GM19324 (cell line): ENCODE measurements at regions not wholly inside any gene's neighbourhood (a gene's known extent, or its start where the extent isn't known, plus 50 kb on each side); places are given as distances from the start of the nearest gene placed in this dataset.
"Not testable (repeated sequence)": the region's sequence is repeated elsewhere in the genome, so short reads cannot be mapped to it uniquely, and the experiment has no call there.

ENCODE experiments used
- ATAC-seq: cut with Tn5 transposase; IDR thresholded peaks from one replicate; pipeline ENCODE4 v1.9.1; 2021; ENCODE audit warnings: mild to moderate bottlenecking, moderate library complexity; ENCODE audit not compliant: unreplicated experiment, low FRiP score

- no peak for ATAC-seq
Measured at GRCh38 chr5:152456815-152457443, 51.9 kb upstream of the NMUR2 start.

DNA sequence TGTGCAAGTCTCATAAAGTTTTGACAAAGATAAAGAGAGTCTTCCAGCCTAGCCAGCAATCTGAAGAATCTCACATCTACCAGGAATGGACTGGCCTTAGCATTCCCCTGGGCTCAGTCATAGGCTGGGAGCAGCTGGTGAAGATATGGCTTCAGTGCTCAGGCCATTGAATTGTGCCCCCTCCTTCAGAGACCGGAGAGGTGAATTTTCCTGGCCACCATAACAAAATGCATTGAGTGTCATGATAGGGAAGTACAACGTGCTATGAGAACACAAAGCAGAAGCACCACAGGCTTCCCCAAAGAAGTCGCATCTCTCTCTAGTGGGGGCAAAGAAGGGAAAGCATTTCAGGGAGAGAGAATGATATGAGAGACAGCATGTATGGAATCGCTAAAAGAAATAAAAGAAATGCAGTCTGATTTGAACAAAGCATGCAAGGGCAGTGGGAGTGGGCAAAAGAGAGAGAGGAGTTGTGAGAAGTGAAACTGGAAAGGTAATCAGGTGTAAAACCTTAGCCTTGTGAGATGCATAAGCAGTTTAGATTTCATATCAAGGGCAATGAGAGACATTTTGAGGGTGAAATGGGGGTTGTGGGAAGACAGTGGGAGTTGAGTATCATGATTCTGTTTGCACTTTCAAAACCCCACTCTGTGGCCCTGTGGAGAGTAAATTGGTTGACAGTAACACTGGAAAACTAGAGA, 57.1 kb upstream of the NMUR2 start:
- peak; percentile 86 for ATAC-seq

- no peak for ATAC-seq
Measured at GRCh38 chr5:152464048-152464447, 59.0 kb upstream of the NMUR2 start.

- no peak for ATAC-seq
Measured at GRCh38 chr5:152465140-152465539, 60.1 kb upstream of the NMUR2 start.

DNA sequence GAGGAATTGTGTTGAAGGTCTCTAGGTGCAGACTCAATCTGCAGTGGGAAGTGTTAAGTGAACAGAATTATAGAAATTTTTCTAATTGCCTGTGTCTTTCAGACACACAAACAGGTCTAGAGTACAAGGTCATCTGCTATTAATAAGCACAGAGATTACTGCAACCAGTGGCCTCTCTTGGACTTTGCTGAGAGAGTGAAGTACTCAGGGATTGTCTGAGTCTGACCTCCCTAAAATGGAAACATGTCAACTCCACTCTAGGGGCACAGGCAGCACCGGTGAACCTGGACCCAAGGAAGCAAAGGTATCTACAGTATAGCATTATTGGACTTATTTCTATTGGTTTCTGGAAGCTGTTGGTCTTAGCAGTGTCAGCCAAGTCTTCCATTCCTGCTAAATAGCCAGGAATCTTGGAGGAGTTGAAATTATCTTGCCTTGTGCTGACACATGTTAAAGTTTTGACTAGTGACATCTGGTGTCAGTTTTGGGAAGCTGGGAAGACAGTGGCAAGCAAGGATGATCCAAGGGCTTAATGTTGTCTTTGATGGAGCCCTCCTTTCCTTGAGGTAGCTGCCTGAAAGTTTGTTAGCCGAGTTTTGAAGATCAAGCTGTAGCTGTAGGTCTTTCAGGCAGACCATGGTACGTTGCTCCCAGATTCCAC, 61.1 kb upstream of the NMUR2 start:
- ATAC-seq, result no peak

DNA sequence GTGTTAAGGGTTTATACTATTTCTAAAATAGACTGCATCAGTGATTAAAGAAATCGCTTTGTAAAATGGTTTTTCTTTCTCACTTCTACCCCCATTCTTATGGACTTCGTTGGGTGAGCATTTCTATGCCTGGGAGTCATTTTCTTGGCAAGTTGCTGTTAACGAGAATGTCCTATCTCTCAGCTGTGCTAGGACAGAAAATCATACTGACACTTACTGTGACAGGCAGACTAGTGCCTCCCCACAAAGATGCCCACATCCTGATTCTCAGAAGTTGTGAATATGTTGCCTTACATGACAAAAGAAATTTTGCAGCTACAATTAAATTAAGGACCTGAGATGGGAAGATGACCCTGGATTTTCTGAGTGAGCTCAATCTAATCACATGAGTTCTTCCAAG, 65.1 kb upstream of the NMUR2 start:
- ATAC-seq, result no peak

GRCh38 chr5:152472083-152472482, 67.0 kb upstream of the NMUR2 start:
- no peak for ATAC-seq

DNA sequence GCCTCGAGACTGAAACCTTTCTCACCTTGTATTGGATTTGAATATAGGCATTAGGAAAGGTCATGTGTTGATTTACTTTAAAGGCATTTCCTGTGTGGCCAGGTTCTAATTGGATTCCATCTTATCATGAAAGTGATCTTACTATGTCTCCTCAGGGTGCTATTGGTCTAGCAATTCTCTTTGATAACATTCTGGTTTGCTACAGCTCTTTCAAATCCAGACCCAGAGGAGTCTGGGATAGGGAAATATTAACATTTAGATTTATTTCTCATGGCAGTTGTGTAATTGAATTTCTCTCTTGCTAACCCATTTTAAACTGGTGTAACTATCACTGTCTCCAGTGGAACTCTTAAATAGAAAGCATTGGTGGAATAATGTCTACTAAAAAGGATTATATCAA, 69.9 kb upstream of the NMUR2 start:
- ATAC-seq, result no peak

DNA sequence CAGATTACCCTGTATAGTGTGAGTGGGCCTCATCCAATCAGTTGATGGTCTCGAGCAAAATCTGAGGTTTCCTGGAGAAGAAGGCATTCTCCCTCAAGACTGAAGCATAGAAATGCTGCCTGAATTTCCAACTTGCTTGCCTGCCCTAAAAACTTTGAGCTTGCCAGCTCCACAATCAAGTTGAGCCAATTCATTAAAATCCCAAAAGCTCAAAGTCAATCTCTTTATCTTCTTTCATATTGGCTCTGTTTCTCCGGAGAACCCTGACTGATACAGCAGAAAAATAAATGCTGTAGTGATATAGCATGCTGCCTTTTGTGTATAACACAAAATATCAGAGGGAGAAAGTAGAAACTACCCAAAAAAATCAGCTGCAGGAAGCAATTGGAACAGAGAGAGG, 72.5 kb upstream of the NMUR2 start:
- no peak for ATAC-seq

GRCh38 chr5:152479866-152480265, 74.8 kb upstream of the NMUR2 start:
- ATAC-seq, result not testable (repeated sequence)

GRCh38 chr5:152480677-152481076, 75.6 kb upstream of the NMUR2 start:
- peak; percentile 75 for ATAC-seq

DNA sequence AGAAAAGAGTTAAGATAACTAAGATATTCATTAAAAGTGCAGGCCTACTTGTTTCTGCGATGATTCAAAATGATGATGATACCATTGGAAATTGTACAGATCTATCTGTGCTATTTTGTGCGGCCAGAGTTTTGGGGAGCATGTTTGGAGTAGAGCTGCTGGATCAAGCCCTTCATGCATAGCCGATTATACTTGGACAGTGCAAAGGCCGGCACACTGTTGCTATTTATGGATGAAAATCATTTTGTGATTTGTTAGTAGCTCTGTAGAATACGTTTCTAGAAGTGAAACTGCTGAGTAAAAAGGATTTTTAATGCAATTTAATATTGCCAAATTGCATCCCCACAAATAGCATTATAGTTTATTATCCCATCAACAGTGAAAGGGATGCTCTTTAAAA, 82.1 kb upstream of the NMUR2 start:
- no peak for ATAC-seq

DNA sequence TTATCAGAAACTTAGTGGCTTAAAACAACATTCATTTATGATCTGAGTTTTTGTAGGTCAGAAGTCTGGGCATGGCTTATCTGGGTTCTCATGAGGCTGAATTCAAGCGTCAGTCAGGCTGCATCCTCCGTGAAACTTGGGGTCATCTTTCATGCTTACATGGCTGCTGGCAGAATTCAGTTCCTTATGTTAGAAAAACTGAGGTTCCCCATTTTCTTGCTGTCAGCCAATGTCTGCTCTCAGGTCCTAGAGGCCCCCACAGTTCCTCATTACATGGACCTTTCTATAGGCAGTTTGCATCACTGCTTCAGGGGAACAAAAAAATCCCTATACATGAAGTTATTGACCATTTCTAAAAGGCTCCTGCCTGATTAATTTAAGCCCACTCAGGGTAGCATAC, 83.8 kb upstream of the NMUR2 start:
- ATAC-seq, result no peak

- ATAC-seq, result no peak
Measured at GRCh38 chr5:152499814-152500535, 94.9 kb upstream of the NMUR2 start.

DNA sequence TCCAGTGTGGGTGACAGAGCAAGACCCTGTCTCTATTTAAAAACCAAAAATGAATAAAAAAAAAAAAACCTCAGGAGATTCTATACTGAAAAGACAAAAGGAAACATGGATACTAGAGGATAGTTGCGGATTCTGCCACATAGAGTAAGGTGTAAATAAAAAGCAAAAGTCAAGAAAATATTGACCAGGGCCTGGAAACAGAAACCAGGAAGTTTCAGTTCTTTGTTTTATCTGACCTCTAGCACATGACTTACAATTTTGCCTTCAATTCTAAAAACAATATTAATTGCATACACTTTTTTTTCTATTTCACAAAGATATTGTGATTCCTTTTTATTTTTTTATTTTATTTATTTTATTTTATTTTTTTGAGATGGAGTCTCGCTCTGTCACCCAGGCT, 96.2 kb upstream of the NMUR2 start:
- peak; percentile 45 for ATAC-seq

DNA sequence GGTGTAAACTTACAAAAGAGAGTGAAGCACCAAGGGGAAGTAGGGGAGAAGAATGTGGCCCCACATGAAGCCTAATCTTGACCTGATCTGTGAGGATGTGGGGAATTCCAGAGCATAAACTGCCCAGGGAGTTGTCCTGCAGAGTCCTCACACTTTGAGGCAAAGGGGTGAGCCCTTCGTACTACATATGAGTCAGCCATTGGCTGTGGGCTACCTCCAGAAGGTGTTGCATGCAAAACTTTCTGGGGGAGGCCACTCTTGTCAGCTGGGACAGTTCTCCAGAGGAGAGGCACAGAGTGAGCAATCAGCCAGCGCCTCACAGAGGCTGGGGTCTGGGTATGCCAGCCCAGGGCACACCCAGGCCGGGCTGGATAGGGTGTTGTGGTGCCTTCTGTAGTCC, 98.1 kb upstream of the NMUR2 start:
- ATAC-seq, result no peak

DNA sequence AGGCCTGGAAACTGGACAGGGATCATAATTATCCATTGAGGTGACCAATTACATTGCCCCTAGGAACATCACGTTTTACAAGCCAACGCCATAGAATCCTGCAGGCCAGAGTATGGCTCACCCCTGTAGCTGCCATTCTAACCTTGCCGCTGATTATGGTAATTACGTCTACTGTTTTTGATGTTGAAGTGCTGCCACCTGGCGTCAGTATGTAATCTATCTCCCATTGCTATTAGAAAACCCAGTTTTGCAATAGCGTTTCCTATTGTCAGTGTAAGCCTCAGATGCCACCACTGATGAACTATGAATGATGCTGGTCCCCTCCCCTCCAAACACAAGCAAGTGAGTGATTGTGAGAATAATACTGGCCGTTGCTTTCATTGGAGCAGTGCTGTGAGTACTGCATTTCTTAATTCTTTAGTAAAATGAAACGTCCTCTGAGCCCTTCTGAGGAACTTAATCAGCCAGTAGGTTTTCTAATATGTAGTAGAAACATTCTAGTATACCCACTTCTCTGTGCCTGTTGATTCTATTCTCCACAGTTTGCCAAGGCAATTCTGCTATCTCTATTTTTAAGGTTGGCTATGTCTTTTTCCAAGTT, 100.5 kb upstream of the NMUR2 start:
- peak; percentile 79 for ATAC-seq

- ATAC-seq, result no peak
Measured at GRCh38 chr5:152511120-152511519, 106.0 kb upstream of the NMUR2 start.

GRCh38 chr5:152511531-152512132, 106.6 kb upstream of the NMUR2 start:
- no peak for ATAC-seq

DNA sequence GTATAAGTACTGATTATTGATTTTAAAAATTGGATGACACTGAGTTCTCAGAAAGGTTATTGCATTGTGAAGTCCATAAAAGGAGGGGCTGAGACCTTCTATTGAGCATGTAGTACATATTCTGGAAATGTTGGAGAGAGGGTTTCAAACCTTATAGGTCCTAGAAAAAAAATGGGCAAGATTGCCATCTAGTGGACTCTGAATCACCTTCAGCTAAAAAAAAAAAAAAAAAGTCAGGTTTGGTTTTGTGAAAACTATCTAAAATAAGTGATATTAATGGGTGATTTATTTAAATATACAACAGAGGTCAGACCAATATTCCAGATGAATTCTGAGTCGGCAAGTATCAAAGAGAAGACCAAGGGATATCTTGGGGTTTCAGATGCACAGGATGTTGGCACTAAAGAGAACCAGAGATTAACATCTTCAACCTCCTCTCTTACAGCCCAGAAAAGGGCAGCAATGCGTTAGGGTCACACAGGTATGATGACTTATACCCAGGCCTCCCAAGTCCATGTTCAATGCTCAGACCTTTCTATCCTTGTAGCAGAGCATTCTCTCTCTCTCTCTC, 109.8 kb upstream of the NMUR2 start:
- ATAC-seq, result no peak
